Neural cell (in vitro differentiated cells): ENCODE measurements at regions not wholly inside any gene's neighbourhood (a gene's known extent, or its start where the extent isn't known, plus 50 kb on each side); places are given as distances from the start of the nearest gene placed in this dataset.

ENCODE experiments used
- H2AFZ ChIP-seq: fragments of 200-600, 300-800 bp; sonication (generic), shearing (Covaris generic); 2 replicates; pipeline ENCODE4 v1.6.0; 2014; ENCODE audit warnings: low read depth, mild to moderate bottlenecking, antibody characterized with exemption, low read length, moderate library complexity
- H3F3A ChIP-seq: fragments of 200-600 bp; shearing (Covaris generic); 2 replicates; pipeline ENCODE4 v1.6.1; 2016; ENCODE audit warnings: mild to moderate bottlenecking, moderate library complexity, mixed read lengths, antibody characterized with exemption, low read length; ENCODE audit not compliant: insufficient read depth, poor library complexity, severe bottlenecking
- H3K27ac ChIP-seq: fragments of 200-600, 300-800 bp; sonication (generic), shearing (Covaris generic); 2 replicates; pipeline ENCODE4 v1.5.1; 2014; ENCODE audit warnings: mild to moderate bottlenecking, low read length, moderate library complexity
- H3K27me3 ChIP-seq: fragments of 300-800, 200-600 bp; sonication (generic), shearing (Covaris generic); 2 replicates; pipeline ENCODE4 v1.6.0; 2014; ENCODE audit warnings: mild to moderate bottlenecking, low read depth, low read length, moderate library complexity; ENCODE audit not compliant: insufficient read depth
- H3K36me3 ChIP-seq: fragments of 300-800, 200-600 bp; sonication (generic), shearing (Covaris generic); 2 replicates; pipeline ENCODE4 v1.5.1; 2014; ENCODE audit warnings: mild to moderate bottlenecking, antibody characterized with exemption, low read length, moderate library complexity; ENCODE audit not compliant: insufficient read depth
- H3K4me2 ChIP-seq: fragments of 300-800, 200-600 bp; sonication (generic), shearing (Covaris generic); 2 replicates; pipeline ENCODE4 v1.6.0; 2014; ENCODE audit warnings: mild to moderate bottlenecking, low read length
- H3K4me3 ChIP-seq: fragments of 300-800, 200-600 bp; sonication (generic), shearing (Covaris generic); 2 replicates; pipeline ENCODE4 v1.5.1; 2014; ENCODE audit warnings: mild to moderate bottlenecking, low read length, moderate library complexity
- H3K79me2 ChIP-seq: fragments of 200-600 bp; shearing (Covaris generic); replicated peaks from 2 replicates; pipeline ENCODE4 v1.6.0; 2014; ENCODE audit warnings: mild to moderate bottlenecking, low read length, moderate library complexity; ENCODE audit not compliant: insufficient read depth
- H3K9ac ChIP-seq: fragments of 300-800, 200-600 bp; sonication (generic), shearing (Covaris generic); 2 replicates; pipeline ENCODE4 v1.6.1; 2016; ENCODE audit warnings: mild to moderate bottlenecking, low read length, mixed read lengths
- H3K9me2 ChIP-seq: fragments of 200-600 bp; shearing (Covaris generic); 2 replicates; pipeline ENCODE4 v1.6.1; 2016; ENCODE audit warnings: mild to moderate bottlenecking, low read length, mixed read lengths; ENCODE audit not compliant: insufficient read depth
- H3K9me3 ChIP-seq: fragments of 200-600, 300-800 bp; sonication (generic), shearing (Covaris generic); 2 replicates; pipeline ENCODE4 v1.6.1; 2016; ENCODE audit warnings: mild to moderate bottlenecking, mixed run types, low read length, moderate library complexity, mixed read lengths
- H4K20me1 ChIP-seq: fragments of 200-600 bp; shearing (Covaris generic); 2 replicates; pipeline ENCODE4 v1.6.1; 2016; ENCODE audit warnings: mild to moderate bottlenecking, mixed run types; ENCODE audit not compliant: insufficient read depth
- EP300 ChIP-seq: fragments of 450-650 bp; conservative IDR thresholded peaks from 2 replicates; pipeline ENCODE4 v1.6.1; 2014; ENCODE audit warnings: antibody characterized with exemption, mild to moderate bottlenecking, moderate library complexity; ENCODE audit not compliant: poor library complexity, severe bottlenecking
- EZH2 ChIP-seq: fragments of 200-600, 300-800 bp; shearing (Covaris generic), sonication (generic); IDR thresholded peaks from 2 replicates; pipeline ENCODE4 v1.6.1; 2014; ENCODE audit warnings: antibody characterized with exemption, low read length, borderline replicate concordance, mild to moderate bottlenecking; ENCODE audit not compliant: insufficient read depth, poor library complexity, severe bottlenecking
- MXI1 ChIP-seq: fragments of 450-650 bp; conservative IDR thresholded peaks from 2 replicates; pipeline ENCODE4 v1.6.1; 2014; ENCODE audit warnings: antibody characterized with exemption, mild to moderate bottlenecking; ENCODE audit not compliant: poor library complexity, severe bottlenecking
- POLR2AphosphoS5 ChIP-seq: IDR thresholded peaks from 2 replicates; pipeline ENCODE4 v1.6.1; 2012
- RAD21 ChIP-seq: fragments of 450-650 bp; conservative IDR thresholded peaks from 2 replicates; pipeline ENCODE4 v1.6.1; 2014; ENCODE audit warnings: antibody characterized with exemption, mild to moderate bottlenecking, moderate library complexity
- REST ChIP-seq: IDR thresholded peaks from 2 replicates; pipeline ENCODE4 v1.6.1; 2012; ENCODE audit warnings: borderline replicate concordance
- SMC3 ChIP-seq: fragments of 450-650 bp; conservative IDR thresholded peaks from 2 replicates; pipeline ENCODE4 v1.6.1; 2014; ENCODE audit warnings: antibody characterized with exemption, mild to moderate bottlenecking, moderate library complexity; ENCODE audit not compliant: poor library complexity
- TAF1 ChIP-seq: IDR thresholded peaks from 2 replicates; pipeline ENCODE4 v1.6.1; 2012; ENCODE audit warnings: low read depth
- TF ChIP-seq, protein P1 (sequence below): fragments of 450-650 bp; IDR thresholded peaks from 2 replicates; pipeline ENCODE4 v1.5.1; 2014; ENCODE audit warnings: antibody characterized with exemption, mild to moderate bottlenecking, moderate library complexity; ENCODE audit not compliant: poor library complexity, severe bottlenecking

DNA sequence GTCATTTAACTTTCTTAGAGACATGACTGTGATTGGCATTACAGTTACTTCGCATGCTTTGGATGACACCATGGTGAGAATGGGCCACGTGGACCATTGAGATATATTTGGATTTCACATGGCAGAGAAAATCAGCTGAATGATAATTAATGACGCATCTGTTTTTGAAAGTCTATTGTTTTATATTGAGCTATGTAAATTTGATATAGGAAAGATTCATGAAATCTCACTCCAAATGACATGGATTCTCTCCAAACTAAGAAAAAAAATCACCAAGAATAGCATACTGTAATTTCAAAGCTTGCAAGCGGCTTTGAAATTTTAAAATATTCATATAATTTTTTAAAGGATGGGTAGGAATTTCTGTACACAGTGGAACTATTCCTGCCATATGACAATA lies 163.7 kb downstream of the SH3BP4 start:
- H3K9me2 ChIP-seq: no peaks in the 10 kb centered on the region
- no peak overlapping the region for H3K27ac ChIP-seq
- H3K27me3 ChIP-seq: no peaks in the 10 kb centered on the region
- no peaks in the 10 kb centered on the region for H3K79me2 ChIP-seq
- H3F3A ChIP-seq: no peaks in the 10 kb centered on the region
- no peaks in the 10 kb centered on the region for H3K9me3 ChIP-seq
- no peaks in the 10 kb centered on the region for H3K36me3 ChIP-seq
- no peak overlapping the region for H3K4me2 ChIP-seq
- no peak overlapping the region for H3K4me3 ChIP-seq
- no peak overlapping the region for H3K9ac ChIP-seq
- H2AFZ ChIP-seq: no peak overlapping the region
- no peaks in the 10 kb centered on the region for H4K20me1 ChIP-seq
- TF ChIP-seq RAD21 (no peak), MXI1 (no peak), TAF1 (no peak), EZH2 (no peak), EP300 (no peak), POLR2AphosphoS5 (no peak)
- TF ChIP-seq, protein P1, sequence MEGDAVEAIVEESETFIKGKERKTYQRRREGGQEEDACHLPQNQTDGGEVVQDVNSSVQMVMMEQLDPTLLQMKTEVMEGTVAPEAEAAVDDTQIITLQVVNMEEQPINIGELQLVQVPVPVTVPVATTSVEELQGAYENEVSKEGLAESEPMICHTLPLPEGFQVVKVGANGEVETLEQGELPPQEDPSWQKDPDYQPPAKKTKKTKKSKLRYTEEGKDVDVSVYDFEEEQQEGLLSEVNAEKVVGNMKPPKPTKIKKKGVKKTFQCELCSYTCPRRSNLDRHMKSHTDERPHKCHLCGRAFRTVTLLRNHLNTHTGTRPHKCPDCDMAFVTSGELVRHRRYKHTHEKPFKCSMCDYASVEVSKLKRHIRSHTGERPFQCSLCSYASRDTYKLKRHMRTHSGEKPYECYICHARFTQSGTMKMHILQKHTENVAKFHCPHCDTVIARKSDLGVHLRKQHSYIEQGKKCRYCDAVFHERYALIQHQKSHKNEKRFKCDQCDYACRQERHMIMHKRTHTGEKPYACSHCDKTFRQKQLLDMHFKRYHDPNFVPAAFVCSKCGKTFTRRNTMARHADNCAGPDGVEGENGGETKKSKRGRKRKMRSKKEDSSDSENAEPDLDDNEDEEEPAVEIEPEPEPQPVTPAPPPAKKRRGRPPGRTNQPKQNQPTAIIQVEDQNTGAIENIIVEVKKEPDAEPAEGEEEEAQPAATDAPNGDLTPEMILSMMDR: no peak

DNA sequence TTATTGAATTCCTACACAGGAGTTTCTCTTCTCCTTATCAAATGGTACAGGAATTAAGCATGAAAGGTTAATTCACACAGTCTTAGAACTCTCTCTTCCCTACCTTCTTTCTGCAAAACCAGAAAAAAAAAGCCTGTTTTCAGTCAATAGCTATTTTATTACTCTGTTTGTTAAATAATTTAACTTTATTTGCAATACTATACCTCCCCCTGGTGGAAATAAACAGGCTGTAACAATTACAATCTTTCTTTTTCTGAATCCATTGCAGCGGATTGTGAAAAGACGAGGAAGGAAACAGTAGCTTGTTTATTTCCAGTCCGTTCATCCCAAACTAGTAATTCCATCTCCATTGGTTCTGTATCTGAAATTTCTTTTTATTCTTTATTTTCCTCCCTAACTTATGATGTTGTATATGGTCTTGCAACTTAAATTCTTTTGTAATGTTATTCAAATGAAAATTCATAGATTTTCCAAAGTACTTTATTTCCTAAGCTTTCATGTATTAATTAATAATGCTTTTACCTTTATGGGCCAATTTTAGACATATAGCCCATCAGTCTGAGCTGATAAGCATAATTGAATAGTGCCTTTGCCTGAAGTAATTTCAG lies 165.2 kb downstream of the SH3BP4 start:
- Histone ChIP-seq H3K36me3 (no peaks in the 10 kb centered on the region), H3K9me3 (no peaks in the 10 kb centered on the region), H3K27me3 (no peaks in the 10 kb centered on the region), H3K9ac (no peak overlapping the region), H3K9me2 (no peaks in the 10 kb centered on the region), H3K4me3 (no peak overlapping the region), H3F3A (no peaks in the 10 kb centered on the region), H3K27ac (no peak overlapping the region), H2AFZ (no peak overlapping the region), H3K79me2 (no peaks in the 10 kb centered on the region), H4K20me1 (no peaks in the 10 kb centered on the region), H3K4me2 (no peak overlapping the region)
- TF ChIP-seq MXI1: no peak
- TF ChIP-seq, protein P1: peak; percentile 83
- TF ChIP-seq SMC3: peak; percentile 95
- no peak for TF ChIP-seq EP300
- no peak for TF ChIP-seq EZH2
- TF ChIP-seq TAF1: no peak
- no peak for TF ChIP-seq POLR2AphosphoS5
- no peak for TF ChIP-seq REST
- TF ChIP-seq RAD21: peak; percentile 92
